ENCODE measurements at regions not wholly inside any gene's neighbourhood (a gene's known extent, or its start where the extent isn't known, plus 50 kb on each side); places are given as distances from the start of the nearest gene placed in this dataset.

- TF ChIP-seq CTCF (IDR thresholded peaks at IDR 0.05; ENCODE audit: low read depth, low read length) (no peak), EZH2phosphoT487 (IDR thresholded peaks at IDR 0.05; ENCODE audit: low read depth) (no peak)
These were observed 131.4 kb downstream of the AKAIN1 start for GRCh38 chr18:5065615-5066014.
